ENCODE measurements at regions not wholly inside any gene's neighbourhood (a gene's known extent, or its start where the extent isn't known, plus 50 kb on each side); places are given as distances from the start of the nearest gene placed in this dataset.
"Not testable (repeated sequence)": the region's sequence is repeated elsewhere in the genome, so short reads cannot be mapped to it uniquely, and the experiment has no call there.

- Histone ChIP-seq H3K4me1 (ENCODE audit: control insufficient read depth in 4 of 4, insufficient read depth in 4 of 4, low read length in 3 of 4) (no peaks in the 10 kb centered on the region), H3K9me3 (ENCODE audit: control insufficient read depth in 4 of 4, low read length in 3 of 4) (peaks cover 0 to 2% (median 0%) of the 10 kb centered on the region in 4 donors), H3K36me3 (ENCODE audit: control insufficient read depth in 4 of 4, insufficient read depth in 3 of 4, low read depth in 1 of 4, low read length in 3 of 4) (no peaks in the 10 kb centered on the region), H3K9ac (ENCODE audit: low read depth in 1 of 2, low read length in 2 of 2) (no peak overlapping the region), H3K4me3 (ENCODE audit: low read depth in 1 of 3, low read length in 3 of 3) (no peak overlapping the region), H3K27me3 (ENCODE audit: control insufficient read depth in 4 of 4, insufficient read depth in 4 of 4, low read length in 3 of 4) (no peaks in the 10 kb centered on the region), H3K27ac (ENCODE audit: low read depth in 1 of 2, low read length in 2 of 2) (no peak overlapping the region)
- TF ChIP-seq MAX (IDR thresholded peaks at IDR 0.05) (no peak), FOXA2 (IDR thresholded peaks at IDR 0.05) (no peak), FOXA1 (IDR thresholded peaks at IDR 0.05) (no peak), ATF3 (IDR thresholded peaks at IDR 0.05) (no peak), HNF4G (IDR thresholded peaks at IDR 0.05) (no peak), RXRA (IDR thresholded peaks at IDR 0.05) (no peak)
- WGBS, result 67% methylated on average over 13 of the region's 13 CpGs
- DNase-seq (ENCODE audit: low spot score), result no peak
Observed at GRCh38 chr21:9750341-9751086, 770.9 kb upstream of the TPTE start.

GRCh38 chr21:9751087-9751585, 770.2 kb upstream of the TPTE start:
- not testable (repeated sequence) for H3K9me3 ChIP-seq (ENCODE audit: control insufficient read depth in 4 of 4, low read length in 3 of 4); H3K27ac ChIP-seq (ENCODE audit: low read depth in 1 of 2, low read length in 2 of 2); H3K27me3 ChIP-seq (ENCODE audit: control insufficient read depth in 4 of 4, insufficient read depth in 4 of 4, low read length in 3 of 4); DNase-seq (ENCODE audit: low spot score); H3K4me1 ChIP-seq (ENCODE audit: control insufficient read depth in 4 of 4, insufficient read depth in 4 of 4, low read length in 3 of 4); H3K36me3 ChIP-seq (ENCODE audit: control insufficient read depth in 4 of 4, insufficient read depth in 3 of 4, low read depth in 1 of 4, low read length in 3 of 4); H3K4me3 ChIP-seq (ENCODE audit: low read depth in 1 of 3, low read length in 3 of 3); H3K9ac ChIP-seq (ENCODE audit: low read depth in 1 of 2, low read length in 2 of 2)
- WGBS, result 65% methylated on average over 6 of the region's 6 CpGs

- H3K4me3 ChIP-seq (ENCODE audit: low read depth in 1 of 3, low read length in 3 of 3); H3K36me3 ChIP-seq (ENCODE audit: control insufficient read depth in 4 of 4, insufficient read depth in 3 of 4, low read depth in 1 of 4, low read length in 3 of 4); DNase-seq (ENCODE audit: low spot score); H3K9ac ChIP-seq (ENCODE audit: low read depth in 1 of 2, low read length in 2 of 2); H3K9me3 ChIP-seq (ENCODE audit: control insufficient read depth in 4 of 4, low read length in 3 of 4); H3K27me3 ChIP-seq (ENCODE audit: control insufficient read depth in 4 of 4, insufficient read depth in 4 of 4, low read length in 3 of 4); H3K27ac ChIP-seq (ENCODE audit: low read depth in 1 of 2, low read length in 2 of 2); H3K4me1 ChIP-seq (ENCODE audit: control insufficient read depth in 4 of 4, insufficient read depth in 4 of 4, low read length in 3 of 4): not testable (repeated sequence)
- WGBS, result 70% methylated on average over 9 of the region's 9 CpGs
Observed at GRCh38 chr21:9752028-9752427, 769.4 kb upstream of the TPTE start.

GRCh38 chr21:9753441-9753840, 767.9 kb upstream of the TPTE start:
- not testable (repeated sequence) for H3K27ac ChIP-seq (ENCODE audit: low read depth in 1 of 2, low read length in 2 of 2); H3K9ac ChIP-seq (ENCODE audit: low read depth in 1 of 2, low read length in 2 of 2); H3K36me3 ChIP-seq (ENCODE audit: control insufficient read depth in 4 of 4, insufficient read depth in 3 of 4, low read depth in 1 of 4, low read length in 3 of 4); H3K4me3 ChIP-seq (ENCODE audit: low read depth in 1 of 3, low read length in 3 of 3); H3K9me3 ChIP-seq (ENCODE audit: control insufficient read depth in 4 of 4, low read length in 3 of 4); DNase-seq (ENCODE audit: low spot score); H3K4me1 ChIP-seq (ENCODE audit: control insufficient read depth in 4 of 4, insufficient read depth in 4 of 4, low read length in 3 of 4); H3K27me3 ChIP-seq (ENCODE audit: control insufficient read depth in 4 of 4, insufficient read depth in 4 of 4, low read length in 3 of 4)
- 68% methylated on average over 10 of the region's 10 CpGs for whole genome bisulfite sequencing

GRCh38 chr21:9753943-9754342, 767.4 kb upstream of the TPTE start:
- WGBS, result 55% methylated on average over 7 of the region's 7 CpGs
- TF ChIP-seq HNF4A (conservative IDR thresholded peaks at IDR 0.05) (no peak), FOXA1 (IDR thresholded peaks at IDR 0.05) (no peak), RAD21 (IDR thresholded peaks at IDR 0.05) (no peak), RXRA (IDR thresholded peaks at IDR 0.05) (no peak), ZBTB33 (IDR thresholded peaks at IDR 0.05) (no peak), NR2F2 (IDR thresholded peaks at IDR 0.05) (no peak), FOXA2 (IDR thresholded peaks at IDR 0.05) (no peak), MAX (IDR thresholded peaks at IDR 0.05) (no peak), JUND (IDR thresholded peaks at IDR 0.05) (no peak), SP1 (IDR thresholded peaks at IDR 0.05) (no peak), HNF4G (IDR thresholded peaks at IDR 0.05) (no peak), ATF3 (IDR thresholded peaks at IDR 0.05) (no peak), CTCF (IDR thresholded peaks at IDR 0.05; ENCODE audit: low read depth, low read length, missing input control) (no peak), EGR1 (IDR thresholded peaks at IDR 0.05; ENCODE audit: low read depth in 2 of 2) (no peak)
- H3K9ac ChIP-seq (ENCODE audit: low read depth in 1 of 2, low read length in 2 of 2), result no peak overlapping the region
- no peaks in the 10 kb centered on the region for H3K4me1 ChIP-seq (ENCODE audit: control insufficient read depth in 4 of 4, insufficient read depth in 4 of 4, low read length in 3 of 4)
- H3K4me3 ChIP-seq (ENCODE audit: low read depth in 1 of 3, low read length in 3 of 3), result no peak overlapping the region
- H3K36me3 ChIP-seq (ENCODE audit: control insufficient read depth in 4 of 4, insufficient read depth in 3 of 4, low read depth in 1 of 4, low read length in 3 of 4), result no peaks in the 10 kb centered on the region
- no peak for DNase-seq (ENCODE audit: low spot score)
- no peaks in the 10 kb centered on the region for H3K27me3 ChIP-seq (ENCODE audit: control insufficient read depth in 4 of 4, insufficient read depth in 4 of 4, low read length in 3 of 4)
- H3K9me3 ChIP-seq (ENCODE audit: control insufficient read depth in 4 of 4, low read length in 3 of 4), result peaks cover 0 to 3% (median 1%) of the 10 kb centered on the region in 4 donors
- no peak overlapping the region for H3K27ac ChIP-seq (ENCODE audit: low read depth in 1 of 2, low read length in 2 of 2)
